GM18861 (cell line): ENCODE measurements at regions not wholly inside any gene's neighbourhood (a gene's known extent, or its start where the extent isn't known, plus 50 kb on each side); places are given as distances from the start of the nearest gene placed in this dataset.
"Not testable (repeated sequence)": the region's sequence is repeated elsewhere in the genome, so short reads cannot be mapped to it uniquely, and the experiment has no call there.

Source experiments
- ATAC-seq: cut with Tn5 transposase; IDR thresholded peaks from one replicate; pipeline ENCODE4 v1.9.1; 2021; ENCODE audit not compliant: unreplicated experiment

DNA sequence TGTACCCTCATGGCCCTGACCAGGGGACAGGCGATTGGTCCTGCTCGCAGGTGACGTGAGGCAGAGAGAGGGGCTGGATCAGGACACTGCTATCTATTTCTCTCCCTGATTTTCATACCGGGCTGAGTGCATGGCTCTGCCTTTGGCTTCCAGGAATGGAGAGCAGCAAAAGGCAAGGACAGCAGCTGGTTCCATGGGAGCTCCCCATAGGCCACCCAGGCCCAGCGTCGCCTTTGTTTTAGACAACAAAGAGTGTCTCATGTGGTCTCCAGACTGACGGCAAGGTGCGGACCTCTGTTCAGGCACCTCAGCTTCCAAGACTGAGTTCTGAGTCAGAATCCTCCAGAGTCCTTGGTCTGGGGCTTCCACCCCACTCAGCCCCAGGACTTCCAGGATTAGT is 123.1 kb downstream of the VEGFA start:
- ATAC-seq = no peak

DNA sequence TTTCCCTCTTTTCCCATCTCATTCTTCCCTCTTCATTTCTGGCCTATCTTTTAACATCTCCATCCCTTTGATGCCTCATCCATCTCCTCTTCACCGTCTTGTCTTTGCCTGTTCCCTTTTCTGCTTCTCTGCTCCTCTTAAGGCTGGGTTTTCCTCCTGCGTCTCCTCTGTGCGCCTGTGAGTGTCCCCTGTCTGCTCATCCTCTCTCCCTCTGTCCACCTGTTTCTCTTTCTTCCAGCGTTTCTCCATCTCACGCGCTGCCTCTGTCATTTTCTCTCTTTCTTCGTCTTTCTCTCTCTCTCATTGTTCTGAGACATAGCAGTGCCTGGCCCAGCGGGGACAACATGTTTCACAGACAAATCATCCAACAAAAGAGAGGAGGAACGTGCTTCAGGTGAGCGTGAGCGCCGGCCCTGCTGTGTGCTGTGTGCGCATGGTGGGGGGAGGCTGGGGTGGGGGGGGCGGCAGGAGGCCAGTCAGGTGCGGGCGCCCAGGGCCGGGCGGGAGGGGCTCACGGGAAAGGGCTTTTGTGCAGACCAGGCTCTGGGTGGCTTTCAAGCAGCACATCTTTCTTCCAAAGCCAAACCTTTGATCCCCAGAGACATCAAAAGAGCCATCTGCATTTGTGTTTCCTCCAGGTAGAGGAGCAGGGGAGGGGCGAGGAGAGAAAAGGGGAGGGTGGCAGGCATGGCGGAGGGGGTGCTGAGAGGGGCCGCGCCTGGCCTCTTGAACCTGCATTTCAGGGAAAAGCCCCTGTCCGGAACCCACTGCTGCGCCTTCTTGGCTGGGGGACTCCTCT is 121.3 kb downstream of the VEGFA start:
- no peak for ATAC-seq

DNA sequence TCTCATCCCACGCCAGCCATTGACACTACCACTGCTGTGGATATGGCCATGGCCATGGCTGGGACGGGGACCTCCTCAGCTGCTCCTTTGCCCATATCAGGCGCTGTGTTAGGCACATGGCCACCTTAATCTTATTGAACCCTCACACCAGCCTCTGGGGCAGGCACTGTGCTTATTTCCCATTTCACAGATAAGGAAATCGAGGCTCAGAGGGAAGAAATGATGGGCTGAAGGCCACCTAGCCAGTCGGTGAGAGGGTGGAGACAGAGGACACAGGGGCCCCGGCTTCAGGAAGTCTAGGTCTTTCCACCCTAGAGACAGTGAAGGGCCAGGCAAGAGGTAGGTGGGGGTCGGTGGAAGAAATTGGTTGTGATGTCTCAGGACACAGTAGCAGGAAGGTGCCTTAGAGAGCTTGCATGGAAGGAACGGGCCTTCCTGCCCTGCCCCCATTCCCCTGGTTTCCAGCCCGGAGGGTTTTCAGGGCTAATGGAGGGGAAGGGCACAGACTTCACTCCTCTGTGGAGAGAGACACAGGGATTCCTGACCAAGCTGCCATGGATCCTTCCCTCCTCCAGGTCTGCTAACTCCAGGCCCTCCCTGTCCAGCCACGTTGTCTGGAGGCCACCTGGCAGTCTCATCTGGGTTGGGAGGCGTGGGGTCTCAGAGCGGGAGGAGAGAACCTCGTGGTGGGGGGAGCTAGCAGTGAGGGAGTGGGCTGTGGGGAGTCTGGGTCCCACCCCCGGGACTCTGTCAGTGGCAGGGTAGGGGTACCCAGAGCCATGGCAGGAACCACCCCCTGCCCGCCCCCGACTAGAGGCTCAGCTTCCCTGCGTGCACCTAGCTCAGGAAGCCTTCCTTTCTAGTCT is 120.4 kb downstream of the VEGFA start:
- ATAC-seq = no peak

GRCh38 chr6:43887906-43888683 is 118.1 kb downstream of the VEGFA start:
- ATAC-seq = no peak

DNA sequence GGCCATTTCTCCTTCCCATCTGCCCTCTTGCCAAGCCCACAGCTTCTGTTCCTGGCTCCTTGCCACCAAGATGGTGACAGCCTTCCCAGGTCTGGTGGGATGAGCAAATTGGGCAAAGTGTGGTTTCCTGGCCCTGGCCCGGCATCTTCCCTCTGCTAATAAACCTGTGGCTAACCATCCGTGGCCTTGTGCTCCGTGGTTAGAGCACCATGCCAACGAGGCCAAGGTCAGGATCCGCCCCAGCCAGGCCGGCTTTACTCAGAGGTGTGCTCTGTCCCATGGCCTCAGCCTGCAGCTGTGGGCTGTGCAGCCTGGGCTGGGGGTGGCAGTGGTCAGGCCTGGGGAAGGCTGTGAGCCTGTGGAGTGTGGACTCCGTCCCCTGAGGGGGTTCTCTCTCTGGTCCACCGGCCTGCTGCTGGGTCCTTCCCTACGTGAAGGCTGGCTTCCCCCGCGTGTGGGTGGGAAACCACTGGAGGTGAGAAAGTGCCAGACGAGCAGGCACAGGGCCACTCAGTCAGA is 117.4 kb downstream of the VEGFA start:
- no peak for ATAC-seq

- ATAC-seq = no peak
Measured at GRCh38 chr6:43886717-43887339, 116.8 kb downstream of the VEGFA start.

DNA sequence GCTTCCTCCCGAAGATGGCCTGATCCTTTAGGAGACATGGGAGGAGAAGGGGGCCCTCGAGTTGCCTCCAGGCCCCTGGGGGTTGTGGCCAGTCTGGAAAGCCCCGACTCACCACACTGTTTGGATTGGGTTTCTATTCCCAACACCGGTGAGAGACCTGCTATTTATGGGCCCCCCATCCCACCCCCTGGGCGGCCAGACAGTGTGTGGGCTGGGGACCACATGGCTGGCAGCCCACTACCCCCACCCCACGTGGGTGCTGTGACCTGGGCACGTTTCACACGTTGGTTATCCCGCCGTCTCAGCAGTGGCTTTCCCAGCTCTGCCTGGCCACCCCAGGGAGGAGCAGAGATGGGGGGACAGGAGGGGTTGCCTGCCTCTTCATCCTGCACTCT is 116.1 kb downstream of the VEGFA start:
- no peak for ATAC-seq

GRCh38 chr6:43885399-43886066 is 115.5 kb downstream of the VEGFA start:
- ATAC-seq = no peak

GRCh38 chr6:43884652-43885022 is 114.6 kb downstream of the VEGFA start:
- ATAC-seq = peak; percentile 14

GRCh38 chr6:43883847-43884651 is 114.0 kb downstream of the VEGFA start:
- peak; percentile 91 for ATAC-seq

- ATAC-seq = not testable (repeated sequence)
Measured at GRCh38 chr6:43882690-43883448, 112.9 kb downstream of the VEGFA start.

- no peak for ATAC-seq
Measured at GRCh38 chr6:43880236-43881137, 110.5 kb downstream of the VEGFA start.

DNA sequence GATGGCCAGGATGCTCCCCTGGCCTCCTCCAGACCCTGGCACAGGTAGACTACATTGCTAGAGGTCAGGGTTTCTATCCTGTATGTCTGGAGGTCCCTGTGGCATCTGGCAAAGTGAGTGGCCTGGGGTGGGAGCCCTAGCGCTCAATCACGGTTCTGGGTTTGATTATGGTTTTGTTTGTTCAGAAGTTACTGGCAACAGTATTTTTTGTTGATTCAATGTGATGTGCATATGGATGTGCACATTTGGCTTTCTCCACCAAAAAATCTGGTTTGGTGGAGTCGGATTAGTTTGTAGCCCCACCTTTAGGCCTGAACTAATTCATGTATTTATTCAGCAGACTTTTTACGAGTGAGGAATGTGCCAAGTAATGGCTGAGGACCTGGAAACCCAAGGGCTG is 109.7 kb downstream of the VEGFA start:
- no peak for ATAC-seq

GRCh38 chr6:43878823-43879495 is 108.9 kb downstream of the VEGFA start:
- no peak for ATAC-seq

- ATAC-seq = no peak
Measured at GRCh38 chr6:43878127-43878634, 108.2 kb downstream of the VEGFA start.

- ATAC-seq = no peak
Measured at GRCh38 chr6:43877463-43878126, 107.6 kb downstream of the VEGFA start.
